Left ventricle myocardium superior (tissue), 1 donor: ENCODE measurements at regions not wholly inside any gene's neighbourhood (a gene's known extent, or its start where the extent isn't known, plus 50 kb on each side); places are given as distances from the start of the nearest gene placed in this dataset.
A peak's percentile ranks its signal among the peaks of the same experiment; 100 is the strongest.

Source experiments
- ATAC-seq: fragments of 200-7000 bp; cut with Tn5 transposase; one replicate; pipeline ENCODE4 v1.9.1; 2020; ENCODE audit warnings: mild to moderate bottlenecking, moderate library complexity
- DNase-seq: peaks from one replicate; pipeline ENCODE4 v3.0.0-alpha.2; 2020
- intact Hi-C: fragments of 100-400 bp; cut with micrococcal nuclease; formaldehyde crosslinking; loops from one replicate; pipeline ENCODE4 v1.11.0; 2022
- donor health status: DM: no; HTN: yes; CAD: no; lungs with severe emphysema.

- no peak for ATAC-seq
- intact Hi-C loops = no loop called here
- no peak for DNase-seq
These were observed 50.0 kb upstream of the LCTL start for GRCh38 chr15:66615846-66616245.

DNA sequence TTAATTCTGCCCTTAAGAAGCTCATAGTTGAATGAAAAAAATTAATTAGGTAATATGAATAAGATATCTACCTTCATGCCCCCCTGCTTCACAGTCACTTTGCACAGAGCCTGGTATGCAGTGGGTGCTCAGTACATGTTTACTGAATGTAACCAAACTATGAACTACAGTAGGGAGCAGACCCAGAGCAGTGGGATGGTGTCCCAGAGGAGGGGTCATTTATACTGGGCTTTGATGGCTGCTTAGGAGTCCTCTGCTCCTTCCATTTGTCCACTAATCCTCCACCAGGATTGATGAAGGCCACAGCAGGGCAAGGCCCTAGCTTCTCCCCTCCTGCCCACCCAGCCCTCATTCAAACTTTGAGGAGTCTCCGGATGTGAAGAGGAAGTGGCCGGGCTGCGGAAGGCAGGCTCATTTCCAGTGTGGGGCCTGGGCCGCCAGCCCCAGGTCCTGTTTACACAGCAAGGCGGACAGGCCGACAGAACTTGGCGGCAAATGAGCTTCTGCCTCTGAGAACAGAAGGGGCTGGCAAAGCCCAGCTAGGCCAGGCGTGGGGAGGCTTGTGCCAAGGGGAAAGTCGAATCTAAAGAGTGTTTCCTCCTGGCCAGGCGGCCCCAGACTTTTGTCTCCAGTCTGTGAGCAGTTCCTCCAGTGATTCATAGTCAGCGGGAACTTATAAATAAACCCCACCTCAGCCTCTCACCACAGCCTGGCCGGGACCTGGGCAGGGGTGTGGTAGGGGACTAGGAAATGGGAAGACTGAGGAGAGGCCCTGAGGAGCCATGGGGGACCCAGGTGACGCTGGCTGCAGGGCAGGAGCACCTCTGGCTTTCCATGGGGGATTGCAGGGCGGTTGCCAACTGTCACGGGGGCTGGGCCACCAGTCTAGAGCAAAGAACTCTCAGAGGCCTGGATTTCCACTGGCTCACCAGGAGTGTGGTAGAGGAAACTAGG lies 51.6 kb upstream of the LCTL start:
- peak; percentile 74 for ATAC-seq
- intact Hi-C loops = no loop called here
- peak; percentile 78 for DNase-seq

- DNase-seq = peak; percentile 87
- intact Hi-C loops = no loop called here
- ATAC-seq = peak; percentile 76
These were observed 53.5 kb upstream of the LCTL start for GRCh38 chr15:66619152-66619903.

- no peak for ATAC-seq
- intact Hi-C loops = loop anchor here (10.0 kb wide), 1 partner anchor 74 kb away; no protein-coding TSS in a partner anchor
- DNase-seq = no peak
These were observed 54.5 kb upstream of the LCTL start for GRCh38 chr15:66620341-66620740.

- intact Hi-C loops = loop anchor here (10.0 kb wide), 1 partner anchor 74 kb away; no protein-coding TSS in a partner anchor
- DNase-seq (no peak), ATAC-seq (no peak)
These were observed 55.0 kb upstream of the LCTL start for GRCh38 chr15:66620744-66621344.

GRCh38 chr15:66621491-66622467 lies 56.0 kb upstream of the LCTL start:
- intact Hi-C loops = loop anchor here (10.0 kb wide), 1 partner anchor 73 kb away; no protein-coding TSS in a partner anchor
- ATAC-seq (peak; percentile 51), DNase-seq (no peak)

DNA sequence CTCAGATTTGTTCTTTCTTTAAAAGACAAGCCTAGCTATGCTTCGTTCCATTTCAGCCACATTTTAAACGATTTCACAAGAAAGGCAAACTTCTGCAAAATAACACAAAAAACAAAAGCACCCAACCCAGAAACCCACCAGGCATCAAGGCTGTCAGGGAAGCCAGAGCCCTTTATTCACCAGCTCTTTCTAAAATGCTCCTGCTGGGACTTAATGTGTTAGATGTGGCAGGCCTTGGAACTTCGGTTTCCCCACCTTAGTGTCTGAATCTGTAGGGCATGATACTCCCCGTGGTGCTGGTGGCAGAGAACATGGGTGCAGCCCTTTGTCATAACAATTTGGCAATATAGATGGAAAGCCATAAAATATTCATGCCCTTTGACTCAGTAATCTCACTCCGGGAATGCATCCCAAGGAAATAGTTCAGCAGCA lies 56.8 kb upstream of the LCTL start:
- ATAC-seq (no peak), DNase-seq (no peak)
- intact Hi-C loops = loop anchor here (10.0 kb wide), 1 partner anchor 72 kb away; no protein-coding TSS in a partner anchor

DNA sequence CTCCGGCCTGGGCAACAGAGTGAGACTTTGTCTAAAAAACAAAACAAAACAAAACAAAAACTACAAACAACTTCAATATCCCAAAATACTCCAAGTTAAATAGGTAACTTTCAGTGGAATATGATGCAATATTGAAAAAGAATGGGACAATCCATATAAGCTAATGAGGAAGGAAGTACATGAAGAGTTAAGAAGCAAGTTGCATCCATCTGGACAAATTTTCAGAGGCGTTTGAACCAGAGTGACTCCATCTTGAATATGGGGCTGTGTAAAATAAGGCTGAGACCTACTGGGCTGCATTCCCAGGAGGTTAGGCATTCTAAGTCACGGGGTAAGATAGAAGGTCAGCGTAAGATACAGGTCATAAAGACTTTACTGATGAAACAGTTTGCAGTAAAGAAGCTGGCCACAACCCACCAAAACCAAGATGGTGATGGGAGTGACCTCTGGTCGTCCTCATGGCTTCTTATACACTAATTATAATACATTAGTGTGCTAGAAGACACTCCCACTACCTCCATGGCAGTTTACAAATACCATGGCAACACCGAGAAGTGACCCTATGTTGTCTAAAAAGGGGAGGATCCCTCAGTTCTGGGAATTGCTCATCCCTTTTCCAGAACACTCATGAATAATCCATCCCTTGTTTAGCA lies 58.1 kb upstream of the LCTL start:
- ATAC-seq = no peak
- no peak for DNase-seq
- intact Hi-C loops = loop anchor here (10.0 kb wide), 1 partner anchor 71 kb away; no protein-coding TSS in a partner anchor

- ATAC-seq (no peak), DNase-seq (no peak)
- intact Hi-C loops = loop anchor here (10.0 kb wide), 1 partner anchor 69 kb away; no protein-coding TSS in a partner anchor
These were observed 59.7 kb upstream of the LCTL start for GRCh38 chr15:66625531-66625930.

DNA sequence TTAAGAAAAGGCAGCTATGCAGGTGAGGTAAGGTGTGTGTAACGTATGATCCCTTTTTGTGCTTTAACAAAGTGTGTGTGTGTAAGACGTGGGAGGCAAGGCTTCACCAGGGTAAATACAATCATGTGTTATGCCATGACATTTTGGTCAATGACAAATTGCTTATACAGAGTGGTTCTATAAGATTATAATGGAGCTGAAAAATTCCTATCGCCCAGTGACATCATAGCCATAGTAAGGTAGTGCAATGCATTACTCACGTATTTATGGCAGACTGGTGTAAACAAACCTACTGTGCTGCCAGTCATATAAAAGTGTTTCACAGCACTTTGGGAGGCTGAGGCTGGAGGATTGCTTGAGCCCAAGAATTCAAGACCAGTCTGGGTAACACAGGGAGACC lies 60.2 kb upstream of the LCTL start:
- intact Hi-C loops = loop anchor here (10.0 kb wide), 1 partner anchor 69 kb away; no protein-coding TSS in a partner anchor
- ATAC-seq (no peak), DNase-seq (no peak)

- intact Hi-C loops = loop anchor here (10.0 kb wide), 1 partner anchor 66 kb away; no protein-coding TSS in a partner anchor
- DNase-seq = no peak
These were observed 63.4 kb upstream of the LCTL start for GRCh38 chr15:66628976-66629723.

DNA sequence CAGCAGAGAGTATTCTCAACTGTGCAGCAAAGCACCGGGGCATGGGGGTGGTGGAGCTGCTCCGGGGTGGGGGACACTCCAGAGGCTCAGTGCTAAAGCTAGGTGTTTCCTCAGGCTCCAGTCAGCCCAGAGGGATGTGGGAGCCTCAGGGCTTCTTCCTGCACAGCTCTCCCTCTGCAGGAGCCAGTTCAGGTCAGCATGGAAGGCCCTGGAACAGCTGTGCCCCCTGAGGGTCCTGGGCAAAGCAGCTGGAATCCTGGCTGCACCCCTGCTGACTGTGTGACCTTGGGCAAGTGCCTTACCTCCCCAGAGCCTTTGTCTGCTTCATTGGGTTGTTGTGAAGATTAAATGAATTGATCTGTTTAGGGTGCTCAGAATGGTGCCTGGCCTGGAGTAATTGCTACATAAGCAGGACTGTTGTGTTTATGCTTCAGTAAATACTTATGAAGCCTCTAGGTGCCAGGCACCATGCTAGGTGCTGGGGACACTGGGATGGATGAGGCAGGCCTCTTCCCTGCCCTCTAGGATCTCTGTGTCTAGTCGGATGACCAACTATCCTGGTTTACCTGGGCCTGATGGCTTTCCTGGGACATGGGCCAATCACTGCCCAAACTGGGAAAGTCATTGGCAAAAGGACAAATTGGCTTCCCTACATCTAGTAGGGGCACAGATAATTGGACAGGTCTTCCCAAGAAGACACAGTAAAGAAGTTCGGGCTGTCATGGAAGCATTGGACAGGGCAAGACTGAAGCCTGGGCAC lies 64.2 kb upstream of the LCTL start:
- ATAC-seq (peak; percentile 60), DNase-seq (no peak)
- intact Hi-C loops = loop anchor here (10.0 kb wide), 1 partner anchor 65 kb away; no protein-coding TSS in a partner anchor

More at GRCh38 chr15:66628976-66629723, 63.4 kb upstream of the LCTL start:
- ATAC-seq = no peak

- intact Hi-C loops = no loop called here
- no peak for DNase-seq
- peak; percentile 46 for ATAC-seq
These were observed 65.1 kb upstream of the LCTL start for GRCh38 chr15:66630801-66631351.

DNA sequence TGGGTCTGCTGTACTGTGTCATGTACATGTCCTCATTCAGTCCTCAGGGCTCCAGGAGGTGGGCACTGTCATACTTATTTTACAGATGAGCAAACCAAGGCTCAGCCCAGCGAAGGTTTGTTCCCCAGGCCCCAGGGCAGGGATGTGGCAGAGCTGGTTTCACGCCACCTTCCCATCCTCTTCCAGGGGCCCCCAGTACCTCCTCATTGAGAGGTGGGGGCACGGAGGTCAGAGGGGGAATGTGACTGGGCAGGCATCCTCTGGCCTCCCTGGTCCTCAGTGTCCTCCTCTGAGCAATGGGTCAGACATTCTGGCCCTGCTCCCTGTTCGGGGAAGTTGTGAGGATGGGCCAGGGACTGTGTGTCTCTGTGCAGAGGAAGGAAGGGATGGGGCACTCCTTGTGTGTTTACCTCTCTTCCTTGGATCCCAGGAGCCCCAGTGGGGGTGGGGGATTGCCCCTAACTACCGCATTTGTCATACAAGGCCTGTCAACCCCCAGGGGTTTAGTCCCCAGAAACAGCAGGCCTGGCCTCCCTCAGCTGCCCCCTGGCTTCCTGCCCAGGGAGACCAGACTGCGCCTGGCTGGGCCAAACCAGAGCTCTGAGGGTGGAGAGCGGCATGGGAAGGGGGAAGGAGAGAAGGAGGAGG lies 65.9 kb upstream of the LCTL start:
- DNase-seq (no peak), ATAC-seq (no peak)
- intact Hi-C loops = no loop called here
